Astrocyte (in vitro differentiated cells and primary cell): ENCODE measurements at regions not wholly inside any gene's neighbourhood (a gene's known extent, or its start where the extent isn't known, plus 50 kb on each side); places are given as distances from the start of the nearest gene placed in this dataset.

ENCODE experiments used
- DNase-seq: peaks from one replicate; pipeline ENCODE4 v3.0.0-alpha.2; 2010; ENCODE audit warnings: low read depth
- FAIRE-seq: peaks from 2 replicates; lab custom pipeline; 2011; peaks lifted over from hg19 to GRCh38; lab: Jason Lieb, UNC
- H2AFZ ChIP-seq: 2 replicates; pipeline ENCODE4 v1.6.0; 2012; ENCODE audit warnings: low read depth, low read length, inconsistent platforms
- H3K27ac ChIP-seq: 2 replicates; pipeline ENCODE4 v1.5.1; 2011; ENCODE audit warnings: low read depth, low read length, inconsistent platforms
- H3K27me3 ChIP-seq: 2 replicates; pipeline ENCODE4 v1.6.0; 2011; ENCODE audit warnings: low read length, inconsistent platforms; ENCODE audit not compliant: insufficient read depth
- H3K36me3 ChIP-seq: 2 replicates; pipeline ENCODE4 v1.5.1; 2011; ENCODE audit warnings: low read length, inconsistent platforms; ENCODE audit not compliant: insufficient read depth
- H3K4me1 ChIP-seq: 2 replicates; pipeline ENCODE4 v1.5.1; 2011; ENCODE audit warnings: low read length, inconsistent platforms; ENCODE audit not compliant: insufficient read depth
- H3K4me2 ChIP-seq: 2 replicates; pipeline ENCODE4 v1.6.0; 2012; ENCODE audit warnings: low read length, inconsistent platforms
- H3K4me3 ChIP-seq: 2 replicates; pipeline ENCODE4 v1.5.1; 2011; ENCODE audit warnings: low read depth, mild to moderate bottlenecking, low read length, inconsistent platforms; ENCODE audit not compliant: insufficient read depth
- H3K79me2 ChIP-seq: 2 replicates; pipeline ENCODE4 v1.6.0; 2012; ENCODE audit warnings: mild to moderate bottlenecking, low read length, inconsistent platforms; ENCODE audit not compliant: insufficient read depth
- H3K9ac ChIP-seq: 2 replicates; pipeline ENCODE4 v1.6.0; 2012; ENCODE audit warnings: mild to moderate bottlenecking, low read length, inconsistent platforms
- H3K9me3 ChIP-seq: 2 replicates; pipeline ENCODE4 v1.5.1; 2012; ENCODE audit warnings: low read depth, mild to moderate bottlenecking, low read length, inconsistent platforms; ENCODE audit not compliant: insufficient read depth
- H4K20me1 ChIP-seq: 2 replicates; pipeline ENCODE4 v1.6.0; 2012; ENCODE audit warnings: low read length, inconsistent platforms; ENCODE audit not compliant: insufficient read depth
- H3K27ac Mint-ChIP-seq: one replicate; pipeline ENCODE4 v1.8.0; 2021; ENCODE audit warnings: mild to moderate bottlenecking, mixed read lengths; ENCODE audit not compliant: unreplicated experiment
- H3K27me3 Mint-ChIP-seq: one replicate; pipeline ENCODE4 v1.8.0; 2021; ENCODE audit warnings: low read depth, mixed read lengths; ENCODE audit not compliant: unreplicated experiment
- H3K36me3 Mint-ChIP-seq: one replicate; pipeline ENCODE4 v1.8.0; 2021; ENCODE audit warnings: low read depth, mixed read lengths; ENCODE audit not compliant: unreplicated experiment
- H3K4me1 Mint-ChIP-seq: one replicate; pipeline ENCODE4 v1.8.0; 2021; ENCODE audit warnings: low read depth, mixed read lengths; ENCODE audit not compliant: unreplicated experiment
- H3K4me3 Mint-ChIP-seq: one replicate; pipeline ENCODE4 v1.8.0; 2021; ENCODE audit warnings: mild to moderate bottlenecking, moderate library complexity, mixed read lengths; ENCODE audit not compliant: unreplicated experiment
- H3K9me3 Mint-ChIP-seq: one replicate; pipeline ENCODE4 v1.8.0; 2021; ENCODE audit warnings: mild to moderate bottlenecking, mixed read lengths; ENCODE audit not compliant: unreplicated experiment
- CTCF ChIP-seq: IDR thresholded peaks from 2 replicates; pipeline ENCODE4 v1.5.1; 2011; ENCODE audit warnings: low read depth, mild to moderate bottlenecking, inconsistent platforms, low read length, moderate library complexity; ENCODE audit not compliant: insufficient read depth
- EZH2 ChIP-seq: IDR thresholded peaks from 2 replicates; pipeline ENCODE4 v1.6.1; 2012; ENCODE audit warnings: mild to moderate bottlenecking, low read length, inconsistent platforms; ENCODE audit not compliant: insufficient read depth

- no peak overlapping the region for H3K4me3 ChIP-seq
- H2AFZ ChIP-seq, result no peak overlapping the region
- no peak overlapping the region for H3K4me2 ChIP-seq
- TF ChIP-seq EZH2 (no peak), CTCF (no peak)
- H3K9me3 ChIP-seq, result no peaks in the 10 kb centered on the region
- Mint-ChIP-seq H3K36me3 (no peaks in the 10 kb centered on the region), H3K27me3 (no peaks in the 10 kb centered on the region), H3K4me3 (no peak overlapping the region), H3K27ac (no peak overlapping the region), H3K9me3 (no peaks in the 10 kb centered on the region), H3K4me1 (peaks cover 10% of the 10 kb centered on the region)
- H3K27me3 ChIP-seq, result no peaks in the 10 kb centered on the region
- H3K4me1 ChIP-seq, result no peaks in the 10 kb centered on the region
- no peak for FAIRE-seq
- no peaks in the 10 kb centered on the region for H3K79me2 ChIP-seq
- H3K9ac ChIP-seq, result no peak overlapping the region
- H4K20me1 ChIP-seq, result no peaks in the 10 kb centered on the region
- no peak for DNase-seq
- no peaks in the 10 kb centered on the region for H3K36me3 ChIP-seq
- H3K27ac ChIP-seq, result no peak overlapping the region
Observed at GRCh38 chr7:109125001-109125400, 555.3 kb downstream of the DNAJB9 start.

- H3K4me3 Mint-ChIP-seq, result no peak overlapping the region
- Histone ChIP-seq H3K9me3 (no peaks in the 10 kb centered on the region), H3K4me2 (peak overlapping the region; percentile 16), H3K4me1 (no peaks in the 10 kb centered on the region), H3K4me3 (no peak overlapping the region), H3K27me3 (no peaks in the 10 kb centered on the region), H3K36me3 (no peaks in the 10 kb centered on the region), H2AFZ (no peak overlapping the region), H3K9ac (no peak overlapping the region), H3K27ac (no peak overlapping the region), H3K79me2 (no peaks in the 10 kb centered on the region), H4K20me1 (no peaks in the 10 kb centered on the region)
- H3K36me3 Mint-ChIP-seq, result no peaks in the 10 kb centered on the region
- H3K9me3 Mint-ChIP-seq, result no peaks in the 10 kb centered on the region
- TF ChIP-seq CTCF, result no peak
- no peak for TF ChIP-seq EZH2
- H3K4me1 Mint-ChIP-seq, result peaks cover 10% of the 10 kb centered on the region
- no peak for FAIRE-seq
- DNase-seq, result no peak
- peak overlapping the region; percentile 42 for H3K27ac Mint-ChIP-seq
- H3K27me3 Mint-ChIP-seq, result no peaks in the 10 kb centered on the region
Observed at GRCh38 chr7:109126404-109127050, 556.9 kb downstream of the DNAJB9 start.

- no peak overlapping the region for H3K4me3 Mint-ChIP-seq
- no peaks in the 10 kb centered on the region for H3K9me3 ChIP-seq
- H3K4me1 Mint-ChIP-seq, result peaks cover 10% of the 10 kb centered on the region
- H3K4me2 ChIP-seq, result no peak overlapping the region
- H3K9ac ChIP-seq, result no peak overlapping the region
- no peaks in the 10 kb centered on the region for H3K36me3 ChIP-seq
- DNase-seq, result no peak
- no peak overlapping the region for H3K27ac ChIP-seq
- H4K20me1 ChIP-seq, result no peaks in the 10 kb centered on the region
- H3K79me2 ChIP-seq, result no peaks in the 10 kb centered on the region
- FAIRE-seq, result no peak
- H3K27me3 ChIP-seq, result no peaks in the 10 kb centered on the region
- no peak for TF ChIP-seq CTCF
- no peak for TF ChIP-seq EZH2
- no peaks in the 10 kb centered on the region for H3K9me3 Mint-ChIP-seq
- H3K4me3 ChIP-seq, result no peak overlapping the region
- H3K36me3 Mint-ChIP-seq, result no peaks in the 10 kb centered on the region
- H3K27ac Mint-ChIP-seq, result no peak overlapping the region
- no peaks in the 10 kb centered on the region for H3K4me1 ChIP-seq
- no peak overlapping the region for H2AFZ ChIP-seq
- no peaks in the 10 kb centered on the region for H3K27me3 Mint-ChIP-seq
Observed at GRCh38 chr7:109127145-109127544, 557.5 kb downstream of the DNAJB9 start.
